Testis (tissue), 2 donors: ENCODE measurements at regions not wholly inside any gene's neighbourhood (a gene's known extent, or its start where the extent isn't known, plus 50 kb on each side); places are given as distances from the start of the nearest gene placed in this dataset.

Experiments used
- POLR2A ChIP-seq: fragments of 450-650 bp; IDR thresholded peaks from one replicate; pipeline ENCODE4 v1.6.1; 2017; ENCODE audit warnings: antibody characterized with exemption, mild to moderate bottlenecking, moderate library complexity
- TF ChIP-seq, protein P1 (sequence below), 3 experiments: fragments of 450-650 bp in 2 of 3; fragments of 200-600 bp in 1 of 3; sonication (generic) in 1 of 3; IDR thresholded peaks; one replicate each; pipeline ENCODE4 v1.5.1; 2016 to 2019; ENCODE audit warnings: antibody characterized with exemption in 3 of 3, mild to moderate bottlenecking in 2 of 3, moderate library complexity in 1 of 3

- TF ChIP-seq, protein P1, sequence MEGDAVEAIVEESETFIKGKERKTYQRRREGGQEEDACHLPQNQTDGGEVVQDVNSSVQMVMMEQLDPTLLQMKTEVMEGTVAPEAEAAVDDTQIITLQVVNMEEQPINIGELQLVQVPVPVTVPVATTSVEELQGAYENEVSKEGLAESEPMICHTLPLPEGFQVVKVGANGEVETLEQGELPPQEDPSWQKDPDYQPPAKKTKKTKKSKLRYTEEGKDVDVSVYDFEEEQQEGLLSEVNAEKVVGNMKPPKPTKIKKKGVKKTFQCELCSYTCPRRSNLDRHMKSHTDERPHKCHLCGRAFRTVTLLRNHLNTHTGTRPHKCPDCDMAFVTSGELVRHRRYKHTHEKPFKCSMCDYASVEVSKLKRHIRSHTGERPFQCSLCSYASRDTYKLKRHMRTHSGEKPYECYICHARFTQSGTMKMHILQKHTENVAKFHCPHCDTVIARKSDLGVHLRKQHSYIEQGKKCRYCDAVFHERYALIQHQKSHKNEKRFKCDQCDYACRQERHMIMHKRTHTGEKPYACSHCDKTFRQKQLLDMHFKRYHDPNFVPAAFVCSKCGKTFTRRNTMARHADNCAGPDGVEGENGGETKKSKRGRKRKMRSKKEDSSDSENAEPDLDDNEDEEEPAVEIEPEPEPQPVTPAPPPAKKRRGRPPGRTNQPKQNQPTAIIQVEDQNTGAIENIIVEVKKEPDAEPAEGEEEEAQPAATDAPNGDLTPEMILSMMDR (IDR thresholded peaks at IDR 0.05), result no peak
- no peak for TF ChIP-seq POLR2A
These were observed 96.6 kb upstream of the CBLB start for GRCh38 chr3:105965384-105965783.
